Cerebellar nuclear complex (tissue), 1 donor: ENCODE measurements at regions not wholly inside any gene's neighbourhood (a gene's known extent, or its start where the extent isn't known, plus 50 kb on each side); places are given as distances from the start of the nearest gene placed in this dataset.

Experiments
- DNase-seq, 2 experiments: peaks; one replicate each; lab custom pipeline; 2025; lab: John Stamatoyannopoulos, UW

DNA sequence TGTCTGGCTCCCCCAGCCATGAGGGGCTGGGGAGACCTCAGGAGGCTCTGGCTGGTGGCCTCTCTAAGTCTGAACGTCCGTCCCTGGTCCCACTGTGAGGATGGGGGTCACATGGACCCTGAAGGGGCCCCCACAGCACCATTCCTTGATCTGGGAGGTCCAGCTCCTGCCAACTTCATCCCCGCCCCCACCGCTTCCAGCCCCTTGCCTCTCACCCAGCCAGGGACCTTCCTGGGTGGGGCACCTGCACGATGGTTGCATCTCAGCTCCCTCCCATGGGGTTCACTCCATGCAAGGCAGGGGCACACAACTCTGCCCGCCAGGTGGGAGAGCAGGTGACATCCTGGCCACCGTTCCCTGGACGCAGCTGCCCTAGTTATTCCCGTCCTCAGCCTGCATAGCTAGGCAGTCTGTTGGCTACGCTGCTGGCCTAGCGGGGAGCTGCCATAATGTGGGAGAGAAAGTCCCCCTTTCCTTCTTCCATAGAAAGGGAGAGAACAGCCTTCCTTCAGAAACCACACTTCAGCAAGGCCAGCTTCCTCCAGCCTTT, 217.9 kb upstream of the RPL38 start:
- no peak for DNase-seq

- DNase-seq: no peak
Observed at GRCh38 chr17:73986641-73987177, 216.8 kb upstream of the RPL38 start.

- no peak for DNase-seq
Observed at GRCh38 chr17:73987395-73987794, 216.1 kb upstream of the RPL38 start.

DNA sequence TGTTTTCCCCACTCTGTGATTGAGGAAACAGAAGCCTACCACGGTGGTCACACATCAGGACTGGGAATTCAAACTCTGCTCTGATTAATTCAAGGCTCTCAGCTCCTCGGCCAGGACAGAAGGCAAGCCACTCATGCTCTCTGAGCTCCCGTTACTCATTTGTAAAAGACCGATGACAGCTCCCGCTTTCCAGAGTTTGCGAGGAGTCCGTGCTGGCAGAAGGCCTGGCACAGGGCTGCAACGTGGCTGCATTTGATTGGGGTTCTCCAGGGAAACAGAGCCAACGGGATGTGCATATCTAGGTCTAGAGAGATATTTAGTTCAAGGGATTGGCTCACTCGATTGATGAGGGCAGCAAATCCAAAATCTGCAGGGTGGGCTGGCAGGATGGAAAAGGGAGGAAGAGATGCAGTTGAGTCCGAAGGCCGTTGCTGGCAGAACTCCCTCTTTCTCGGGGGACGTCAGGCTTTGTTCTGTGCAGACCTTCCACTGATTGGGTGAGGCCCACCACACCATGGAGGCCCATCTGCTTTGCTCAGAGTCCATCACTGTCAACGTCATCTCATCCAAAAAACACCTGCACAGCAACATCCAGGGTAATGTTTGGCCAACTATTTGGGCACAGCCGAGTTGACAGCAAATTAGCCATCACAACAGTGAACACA, 215.5 kb upstream of the RPL38 start:
- no peak for DNase-seq

DNA sequence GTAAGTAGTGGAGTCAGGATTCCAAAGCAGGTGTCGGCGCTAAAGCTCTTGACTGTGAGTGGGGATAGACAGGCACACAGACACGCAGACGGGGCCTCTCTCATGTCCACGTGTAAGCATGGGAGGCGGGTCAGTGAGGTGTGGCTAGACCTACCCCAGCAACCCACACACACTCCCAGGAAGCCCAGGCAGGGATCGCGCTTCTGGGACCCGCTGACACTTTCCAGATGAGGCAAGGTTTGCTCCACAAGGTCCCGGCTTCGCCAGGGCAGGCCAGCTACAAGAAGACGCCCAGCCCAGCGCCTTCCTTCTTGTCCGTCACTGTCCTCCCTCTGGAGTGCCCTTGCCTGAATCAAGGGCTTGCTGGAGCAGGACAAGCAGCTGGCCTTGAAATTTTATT, 213.8 kb upstream of the RPL38 start:
- DNase-seq: no peak

- no peak for DNase-seq
Observed at GRCh38 chr17:73990290-73990689, 213.2 kb upstream of the RPL38 start.

DNA sequence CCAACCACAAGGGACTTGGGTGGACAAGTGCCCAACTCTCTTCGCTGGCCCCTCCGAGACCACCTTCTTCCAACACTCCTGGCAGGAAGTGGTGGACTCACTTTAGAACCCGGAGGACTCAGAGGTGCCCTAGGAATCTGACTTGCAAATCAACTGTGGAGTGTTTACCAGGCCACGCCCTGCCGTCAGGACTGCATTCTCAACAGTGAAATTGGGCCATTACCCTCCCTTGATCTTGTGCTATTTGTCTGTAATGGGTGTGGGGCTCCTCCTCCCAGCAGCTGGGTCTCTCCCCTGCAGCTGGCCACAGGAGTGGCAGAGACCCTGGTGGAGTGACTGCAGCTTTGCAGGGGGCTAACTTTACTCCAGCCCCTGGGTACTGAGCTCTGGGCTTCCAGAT, 212.2 kb upstream of the RPL38 start:
- no peak for DNase-seq

DNA sequence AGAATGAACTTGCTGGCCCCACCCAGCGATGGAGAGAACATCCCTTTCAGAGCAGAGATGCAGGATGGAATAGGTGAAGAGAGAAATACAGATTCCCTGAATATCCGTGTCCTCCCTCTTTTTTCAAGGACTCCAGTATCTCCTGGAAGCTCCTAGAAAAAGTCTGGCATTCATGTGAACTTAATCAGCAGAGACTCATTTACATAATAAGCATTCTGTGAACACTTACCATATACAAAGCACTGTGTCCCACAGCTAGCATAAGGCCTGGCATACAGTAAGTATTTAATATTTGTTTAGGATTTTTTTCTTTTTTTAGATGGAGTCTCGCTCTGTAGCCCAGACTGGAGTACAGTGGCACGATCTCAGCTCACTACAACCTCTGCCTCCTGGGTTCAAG, 208.5 kb upstream of the RPL38 start:
- DNase-seq: no peak

- DNase-seq: no peak
Observed at GRCh38 chr17:73997059-73997458, 206.4 kb upstream of the RPL38 start.

GRCh38 chr17:73998249-73998648, 205.2 kb upstream of the RPL38 start:
- DNase-seq: no peak

- no peak for DNase-seq
Observed at GRCh38 chr17:73998653-73999645, 204.5 kb upstream of the RPL38 start.

- no peak for DNase-seq
Observed at GRCh38 chr17:74001145-74001544, 202.3 kb upstream of the RPL38 start.

- no peak for DNase-seq
Observed at GRCh38 chr17:74002241-74002640, 201.2 kb upstream of the RPL38 start.

DNA sequence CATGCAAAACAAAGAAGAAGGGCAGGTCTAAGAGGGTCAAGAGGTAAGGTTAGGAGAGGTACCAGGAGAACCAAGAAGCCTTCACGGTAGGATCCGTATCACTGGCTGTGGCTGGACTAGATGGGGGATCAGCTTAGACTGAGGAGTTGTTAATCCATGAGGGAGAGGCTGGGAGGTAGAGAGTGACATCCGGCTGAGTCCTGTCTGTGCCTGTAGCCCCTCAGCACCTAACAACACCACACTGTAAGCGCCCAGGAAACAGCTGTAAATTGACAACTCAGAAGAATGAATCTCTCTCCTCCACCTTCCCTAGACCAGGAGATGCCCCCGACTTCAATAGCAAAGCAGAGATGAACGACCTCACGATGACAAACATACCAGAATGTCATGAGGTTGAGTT, 199.4 kb upstream of the RPL38 start:
- DNase-seq: no peak

- no peak for DNase-seq
Observed at GRCh38 chr17:74005790-74006189, 197.7 kb upstream of the RPL38 start.

DNA sequence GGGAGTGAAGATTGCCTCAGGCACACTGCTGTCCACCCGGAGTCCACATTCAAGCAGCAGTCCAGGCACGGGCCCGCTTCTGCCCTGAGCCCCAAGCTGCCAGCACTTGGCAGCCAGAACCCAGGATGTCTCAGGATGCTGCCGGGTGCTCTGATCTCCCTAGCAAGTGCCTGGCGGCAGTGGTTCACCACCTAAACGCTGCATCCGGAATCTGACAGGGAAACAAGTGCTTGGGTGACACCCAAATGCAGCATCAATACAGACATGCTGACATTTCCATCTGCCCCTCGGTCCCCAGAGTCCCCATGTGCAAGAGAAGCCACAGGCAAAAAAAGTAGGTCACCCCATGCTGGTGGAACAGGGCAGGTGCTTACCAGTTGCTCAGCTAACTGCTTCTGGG, 197.1 kb upstream of the RPL38 start:
- no peak for DNase-seq

- no peak for DNase-seq
Observed at GRCh38 chr17:74008196-74008595, 195.3 kb upstream of the RPL38 start.

GRCh38 chr17:74009056-74009625, 194.3 kb upstream of the RPL38 start:
- no peak for DNase-seq

- DNase-seq: no peak
Observed at GRCh38 chr17:74010903-74011302, 192.6 kb upstream of the RPL38 start.

- DNase-seq: no peak
Observed at GRCh38 chr17:74011966-74012365, 191.5 kb upstream of the RPL38 start.

GRCh38 chr17:74012465-74012864, 191.0 kb upstream of the RPL38 start:
- no peak for DNase-seq

- DNase-seq: no peak
Observed at GRCh38 chr17:74015316-74015715, 188.2 kb upstream of the RPL38 start.
